K562 (cell line): ENCODE measurements at regions not wholly inside any gene's neighbourhood (a gene's known extent, or its start where the extent isn't known, plus 50 kb on each side); places are given as distances from the start of the nearest gene placed in this dataset.

ENCODE experiments used
- REST ChIP-seq, 2 experiments: fragments of 450-650 bp; formaldehyde crosslinking in 1 of 2; IDR thresholded peaks; 2 replicates each; pipeline versions ENCODE4 v1.4.0 to v1.6.1; 2014 to 2020; ENCODE audit warnings: mild to moderate bottlenecking in 2 of 2, borderline replicate concordance in 1 of 2, low read depth in 1 of 2

GRCh38 chr16:6170022-6170421, 1072.4 kb upstream of the EEF2KMT start (continued):
- TF ChIP-seq REST (IDR thresholded peaks at IDR 0.05; ENCODE audit: borderline replicate concordance) (no peak), REST (CRISPR knock-in tag; IDR thresholded peaks at IDR 0.05; ENCODE audit: low read depth) (no peak)
